GM21526 (cell line): ENCODE measurements at regions not wholly inside any gene's neighbourhood (a gene's known extent, or its start where the extent isn't known, plus 50 kb on each side); places are given as distances from the start of the nearest gene placed in this dataset.

Experiments
- ATAC-seq: cut with Tn5 transposase; IDR thresholded peaks from one replicate; pipeline ENCODE4 v1.9.1; 2021; ENCODE audit warnings: moderate library complexity; ENCODE audit not compliant: unreplicated experiment, low FRiP score

DNA sequence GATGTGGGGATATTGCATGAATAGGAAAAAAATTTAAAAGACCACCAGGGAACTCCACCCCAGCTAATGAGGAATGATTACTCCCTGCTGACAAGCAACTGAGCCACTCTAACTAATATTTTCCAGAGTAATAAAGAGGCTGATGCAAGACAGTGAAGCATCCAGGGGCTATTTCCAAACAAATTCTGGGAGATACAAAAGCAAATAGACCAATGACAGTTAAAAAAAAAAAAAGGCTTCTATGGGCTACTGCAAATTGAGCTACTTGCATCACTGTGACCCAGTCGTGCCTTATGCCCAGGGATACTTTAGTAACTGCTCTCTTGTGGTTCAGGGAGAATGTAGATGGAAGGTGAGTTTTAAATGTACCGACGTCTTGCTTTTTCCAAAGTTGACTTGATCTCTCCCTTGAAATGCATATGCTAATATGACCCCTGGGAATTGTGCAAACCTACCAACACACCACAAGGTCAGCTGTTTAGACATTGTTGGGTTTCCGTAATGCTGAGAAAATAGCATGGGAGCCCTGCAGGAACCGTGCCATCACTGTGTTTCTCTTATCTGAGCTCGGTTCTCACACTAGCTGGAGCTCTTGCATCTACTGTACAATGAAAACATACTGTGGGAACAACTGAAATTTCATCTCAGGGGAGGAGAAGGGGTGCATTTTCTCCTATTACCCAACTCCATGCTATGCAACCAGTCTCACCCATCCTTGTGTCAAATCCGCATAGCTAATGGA, 250.6 kb upstream of the MAP3K1 start:
- no peak for ATAC-seq

DNA sequence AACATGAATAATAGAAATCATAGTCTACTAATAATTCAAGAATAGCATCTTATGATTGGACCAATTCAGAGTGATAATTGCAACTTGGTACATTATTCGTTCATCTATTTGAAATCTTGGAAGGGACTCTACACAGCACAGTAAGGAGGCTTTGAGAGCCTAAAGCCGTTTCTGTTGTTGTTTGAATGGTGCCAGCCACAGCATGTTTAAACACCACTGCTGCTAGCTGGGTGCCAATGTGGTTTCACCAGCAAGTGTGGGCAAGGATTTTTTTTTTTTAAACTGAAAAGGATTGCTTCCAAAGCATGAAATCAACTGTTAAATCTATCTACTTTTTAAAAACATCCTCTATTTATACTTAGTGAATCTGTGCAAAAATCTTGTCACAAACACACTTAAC, 253.9 kb upstream of the MAP3K1 start:
- no peak for ATAC-seq

DNA sequence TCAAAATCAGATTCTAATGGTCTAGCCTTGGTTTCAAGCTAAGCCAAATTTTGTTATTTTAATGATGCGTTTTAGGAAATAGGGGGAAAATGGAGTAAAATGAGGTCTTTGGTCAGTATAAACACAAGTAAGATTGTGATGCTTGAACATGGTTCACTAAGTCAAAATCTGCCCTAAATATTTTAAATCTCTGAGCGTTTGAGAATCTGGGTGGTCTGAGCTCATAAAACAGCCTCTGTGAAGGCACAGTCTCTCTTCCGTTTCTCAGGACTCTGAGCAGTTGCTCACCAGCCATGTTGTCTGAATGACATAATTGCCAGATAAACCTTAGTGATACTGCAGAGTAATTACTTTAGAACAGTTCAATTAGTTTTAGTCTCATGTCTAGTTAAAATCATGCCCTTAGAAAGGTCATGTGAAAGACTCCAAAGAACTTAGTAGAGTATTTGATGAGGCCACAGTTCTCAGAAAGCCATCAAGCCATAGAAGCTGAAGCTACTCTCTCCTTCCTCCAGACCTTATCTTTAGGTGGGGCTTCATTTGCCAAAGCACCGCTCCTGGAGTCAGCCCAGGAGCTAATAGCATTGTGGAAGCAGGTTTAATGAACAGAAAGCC, 257.1 kb upstream of the MAP3K1 start:
- ATAC-seq = no peak

DNA sequence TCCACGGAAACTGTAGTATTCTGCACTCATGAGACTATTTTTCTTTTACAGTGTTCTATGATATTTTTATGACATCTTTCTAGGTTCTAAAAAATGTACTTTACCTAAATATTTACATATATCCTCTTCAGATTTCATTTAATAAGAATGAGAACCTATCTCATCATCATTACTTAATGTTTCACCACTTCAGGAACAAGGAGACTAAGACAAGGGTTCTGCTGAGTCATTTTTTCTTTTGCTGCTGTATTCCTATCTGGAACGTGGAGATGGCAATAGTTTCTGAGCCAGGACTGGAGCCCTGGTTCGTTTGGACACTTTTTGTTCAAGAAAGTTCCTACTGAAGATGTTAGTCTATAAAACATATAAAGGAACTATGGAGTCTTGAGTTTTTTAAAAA, 258.2 kb upstream of the MAP3K1 start:
- ATAC-seq = no peak

DNA sequence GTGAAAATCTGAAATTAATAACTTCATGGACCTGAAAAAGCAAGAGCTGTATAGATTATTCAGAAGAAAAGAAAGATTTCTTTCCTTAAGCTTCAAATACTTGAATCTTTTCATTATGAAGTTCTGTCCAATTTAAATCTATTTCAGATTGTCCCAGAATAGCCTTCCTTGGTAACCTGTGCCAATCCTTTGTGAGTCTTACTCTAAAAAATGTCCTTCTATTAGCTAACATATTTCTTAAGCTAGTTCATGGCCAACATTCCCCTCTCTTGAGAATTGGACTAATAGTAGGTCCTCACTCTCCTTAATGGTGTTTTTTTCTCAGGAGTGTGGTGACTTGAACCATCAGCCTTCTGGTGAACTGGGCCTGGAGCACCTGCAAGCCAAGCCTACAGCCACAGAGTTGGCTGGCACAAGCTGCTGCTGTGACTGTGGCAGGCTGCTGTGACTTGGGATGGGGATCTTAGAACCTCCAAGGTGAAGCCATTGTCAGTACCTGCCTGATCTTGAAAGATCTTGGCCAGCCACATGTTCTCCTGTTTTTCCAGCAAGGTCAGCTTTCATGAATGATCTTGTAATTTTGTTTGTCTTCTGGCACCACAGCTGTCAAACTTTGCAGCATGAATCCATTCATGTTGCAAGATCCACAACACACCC, 262.6 kb upstream of the MAP3K1 start:
- no peak for ATAC-seq

DNA sequence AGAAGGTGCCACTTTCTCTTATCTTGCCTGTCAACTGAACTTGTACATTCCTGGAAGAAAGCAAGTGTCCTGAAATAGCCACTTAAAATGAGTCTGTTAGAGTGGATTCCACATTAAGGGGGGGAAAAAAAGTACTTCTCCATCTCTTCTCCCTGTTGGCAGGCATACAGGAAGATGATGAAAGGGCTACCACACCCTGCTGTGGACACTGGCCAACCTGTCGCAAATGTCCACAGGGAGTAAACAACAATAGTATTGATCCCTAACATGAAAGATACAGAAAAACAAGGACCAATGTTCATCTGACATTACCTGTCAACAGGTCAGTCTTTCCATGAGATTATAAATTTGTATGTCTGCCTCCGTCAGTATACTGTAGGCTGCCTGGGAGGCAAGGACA, 265.1 kb upstream of the MAP3K1 start:
- no peak for ATAC-seq

DNA sequence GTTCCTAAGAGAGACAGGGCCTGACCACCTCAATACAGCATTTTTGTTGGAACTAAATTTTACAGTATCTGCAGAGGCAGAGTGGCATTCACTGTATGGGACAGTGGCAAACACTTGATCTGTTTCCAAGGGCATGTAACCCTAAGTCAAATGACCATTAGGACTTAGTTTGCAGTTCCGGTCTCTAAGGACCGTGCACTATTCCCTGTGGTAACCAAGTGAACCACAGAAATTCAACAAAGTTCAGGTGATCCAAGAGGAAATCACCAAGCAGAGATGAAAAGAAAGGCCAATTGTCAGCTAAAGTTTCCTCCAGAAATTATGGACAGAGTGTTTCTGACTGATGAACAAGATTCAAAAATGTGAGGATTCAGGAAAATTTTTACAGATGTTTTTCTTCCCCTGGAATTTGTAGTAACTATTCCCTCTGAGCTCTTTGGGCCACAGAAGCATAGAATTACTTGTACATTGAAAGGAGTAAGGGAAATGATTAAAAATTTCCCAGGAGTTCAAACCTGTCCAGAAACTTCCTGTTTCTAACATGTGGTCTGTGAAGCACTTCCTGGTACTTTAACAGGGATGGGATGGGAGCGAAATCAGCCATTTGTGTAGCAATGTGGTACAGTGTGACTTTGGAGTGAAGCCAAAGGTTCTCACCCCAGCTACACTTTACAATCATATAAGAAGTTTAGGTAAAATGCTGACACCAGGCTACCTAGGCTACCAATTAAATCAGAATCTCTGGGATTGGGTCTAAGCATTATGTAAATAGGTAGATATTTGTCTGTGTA, 266.1 kb upstream of the MAP3K1 start:
- ATAC-seq = no peak

DNA sequence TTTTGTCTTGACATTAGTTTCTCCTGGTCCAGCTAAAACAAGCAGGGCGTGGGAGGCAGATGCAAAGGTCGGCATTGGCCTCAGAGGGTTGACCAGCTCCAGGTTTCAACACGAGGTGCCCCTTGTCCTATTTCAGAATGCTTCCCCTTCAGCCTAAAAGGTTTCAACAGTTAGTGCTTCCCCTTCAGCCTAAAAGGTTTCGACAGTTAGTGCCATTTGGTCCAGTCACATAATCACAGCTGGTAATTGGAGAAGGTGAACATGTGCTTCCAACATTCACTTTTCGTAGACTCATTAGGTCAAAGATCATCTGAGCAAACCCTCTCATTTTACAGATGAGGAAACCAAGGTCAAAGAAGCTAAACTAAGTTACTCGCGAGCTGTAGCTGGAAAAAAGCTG, 270.3 kb upstream of the MAP3K1 start:
- ATAC-seq = no peak

DNA sequence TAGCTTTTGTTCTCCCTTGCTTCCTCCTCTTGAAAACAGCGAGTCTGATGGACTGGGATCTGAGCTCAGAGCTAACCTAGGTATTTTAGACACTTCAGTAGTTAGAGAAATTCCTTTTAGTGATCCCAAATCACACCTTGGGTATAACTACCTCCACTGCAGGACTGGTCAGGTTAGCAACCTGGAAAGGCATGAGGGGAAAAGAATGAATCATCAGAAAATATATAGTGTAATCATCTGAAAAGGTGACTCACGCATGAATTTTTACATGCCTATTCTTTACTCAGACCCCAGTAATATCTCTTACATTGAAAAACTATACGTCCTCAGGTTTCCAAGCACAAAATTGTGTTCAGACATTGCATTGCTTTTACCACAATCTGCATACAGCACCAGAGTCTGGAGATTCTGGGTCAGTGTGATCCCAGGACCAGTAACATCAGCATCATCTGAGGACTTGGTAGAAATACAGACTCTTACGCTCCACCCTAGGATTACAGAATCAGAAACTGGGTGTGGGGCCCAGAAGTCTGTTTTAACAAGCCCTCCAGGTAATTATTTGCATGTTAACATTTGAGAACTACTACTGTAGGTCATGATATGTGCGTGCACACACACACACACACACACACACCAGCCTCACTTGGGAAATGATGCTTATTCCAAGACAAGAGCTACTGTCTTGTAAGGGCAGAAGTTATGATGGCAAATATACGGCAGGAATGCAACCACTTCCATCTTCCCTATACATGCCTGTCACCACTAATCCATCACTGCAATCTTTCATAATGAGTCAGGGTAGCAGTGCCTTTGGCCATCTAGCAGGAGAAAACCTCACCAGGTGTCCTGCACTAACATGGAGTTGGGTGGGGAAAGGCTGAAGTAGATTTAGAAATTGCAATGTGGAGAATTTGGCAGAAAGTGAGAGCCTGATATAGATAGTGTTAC, 271.6 kb upstream of the MAP3K1 start:
- no peak for ATAC-seq

DNA sequence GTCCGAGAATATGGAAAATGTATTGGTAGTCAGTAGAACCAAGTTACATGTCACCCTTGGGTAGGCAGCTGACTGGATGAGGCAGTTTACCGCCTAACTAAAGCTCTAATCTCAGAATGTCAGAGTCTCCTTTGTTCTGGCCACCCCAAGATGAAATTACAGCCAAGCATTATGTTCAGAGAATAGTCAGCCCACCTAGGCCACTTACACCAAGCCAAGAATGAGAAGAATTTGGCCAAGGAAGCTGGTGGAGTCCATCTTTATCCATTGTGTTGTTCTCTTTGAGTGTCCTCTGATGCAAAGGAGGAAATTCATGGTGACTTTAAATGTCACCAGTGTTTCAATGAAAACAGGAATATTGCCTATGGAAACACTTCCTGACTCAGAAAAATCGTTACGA, 275.1 kb upstream of the MAP3K1 start:
- ATAC-seq = no peak

DNA sequence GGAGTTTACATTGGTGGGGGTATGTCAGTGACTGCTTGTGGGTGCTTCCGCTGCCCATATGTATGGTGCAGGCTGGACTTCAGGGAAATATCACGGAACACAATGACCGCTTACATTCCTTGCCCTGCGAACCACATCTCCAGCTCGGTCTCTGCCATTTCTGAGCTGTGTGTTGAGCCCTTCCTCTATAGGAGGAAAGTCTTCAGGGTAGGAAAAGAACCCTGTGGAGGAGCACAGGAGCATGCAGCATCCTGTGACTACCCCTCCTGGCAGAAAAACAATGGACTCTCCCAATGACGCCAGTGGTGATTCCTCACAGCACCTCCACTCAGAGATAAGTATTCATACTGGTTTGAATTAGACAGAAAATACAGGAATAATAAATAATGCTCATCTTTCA, 276.8 kb upstream of the MAP3K1 start:
- ATAC-seq = no peak

DNA sequence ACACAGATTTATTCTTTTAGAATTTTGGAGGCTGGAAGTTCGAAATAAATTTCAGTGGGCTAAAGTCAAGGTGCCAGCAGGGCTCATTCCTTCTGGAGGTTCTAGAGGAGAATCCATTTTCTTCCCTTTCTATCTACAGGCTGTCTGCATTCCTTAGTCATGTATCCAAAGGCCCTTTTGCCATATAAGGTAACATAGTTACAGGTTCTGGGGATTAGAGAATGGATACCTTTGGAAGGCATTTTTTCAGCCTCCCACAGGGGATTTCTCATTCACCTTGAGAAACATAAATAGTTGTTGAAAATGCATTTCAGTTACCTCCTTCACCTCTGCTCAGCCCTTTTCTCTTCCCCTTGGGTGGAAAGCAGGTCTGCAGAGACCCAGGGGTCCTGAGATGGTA, 280.0 kb upstream of the MAP3K1 start:
- no peak for ATAC-seq

DNA sequence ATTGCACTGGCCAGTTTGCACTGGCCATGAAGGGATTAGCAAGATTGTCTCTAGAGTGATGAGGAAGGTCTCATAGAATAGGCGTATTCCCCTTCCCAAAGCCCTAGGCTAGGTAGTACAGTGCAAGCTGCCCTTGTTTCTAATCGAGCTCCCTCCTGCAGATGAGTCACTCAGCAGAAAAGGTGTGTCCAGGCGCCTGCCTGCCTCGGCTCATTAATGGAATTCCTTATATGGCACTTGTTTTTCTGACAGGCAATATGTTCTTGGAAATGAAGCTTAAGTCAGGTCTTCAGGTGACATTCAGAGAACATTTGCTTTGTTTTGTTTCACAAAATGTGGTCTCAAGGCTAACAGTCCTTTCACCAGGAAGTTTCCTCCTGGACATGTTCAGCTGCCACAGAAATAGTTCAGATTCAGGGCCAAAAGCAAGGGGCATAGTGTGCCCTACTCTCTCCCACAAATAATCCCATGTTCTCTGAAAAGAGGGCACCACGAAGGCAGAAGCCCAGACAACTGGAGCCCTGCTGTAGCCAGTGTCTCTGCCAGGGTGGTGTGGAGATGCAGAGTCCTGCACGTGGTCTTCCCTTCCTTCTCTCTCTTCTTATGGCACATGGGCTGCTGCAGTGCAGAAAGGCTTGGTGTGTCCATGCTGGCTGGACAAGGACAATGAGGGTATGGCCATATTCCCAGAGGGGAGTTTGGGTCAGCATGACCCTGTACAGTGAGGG, 281.1 kb upstream of the MAP3K1 start:
- no peak for ATAC-seq

DNA sequence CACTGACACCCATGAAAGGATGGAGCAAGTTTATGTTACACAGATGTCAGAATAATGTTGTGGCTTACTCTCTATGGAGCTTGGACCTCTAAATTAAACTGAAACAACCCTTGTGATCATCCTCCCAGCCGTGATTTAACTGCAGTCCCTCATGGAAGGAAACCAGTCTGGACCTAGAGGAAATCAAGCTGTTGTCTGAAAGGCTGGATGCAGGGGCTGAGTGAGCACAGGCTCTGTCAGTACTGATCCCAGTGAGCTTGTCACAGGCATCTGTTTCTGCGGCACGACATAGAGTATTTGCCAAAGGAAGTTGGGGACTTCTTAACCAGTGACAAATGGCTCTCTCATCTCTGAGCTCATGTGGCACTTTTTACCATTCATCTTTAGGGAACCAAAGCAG, 282.9 kb upstream of the MAP3K1 start:
- ATAC-seq = no peak

DNA sequence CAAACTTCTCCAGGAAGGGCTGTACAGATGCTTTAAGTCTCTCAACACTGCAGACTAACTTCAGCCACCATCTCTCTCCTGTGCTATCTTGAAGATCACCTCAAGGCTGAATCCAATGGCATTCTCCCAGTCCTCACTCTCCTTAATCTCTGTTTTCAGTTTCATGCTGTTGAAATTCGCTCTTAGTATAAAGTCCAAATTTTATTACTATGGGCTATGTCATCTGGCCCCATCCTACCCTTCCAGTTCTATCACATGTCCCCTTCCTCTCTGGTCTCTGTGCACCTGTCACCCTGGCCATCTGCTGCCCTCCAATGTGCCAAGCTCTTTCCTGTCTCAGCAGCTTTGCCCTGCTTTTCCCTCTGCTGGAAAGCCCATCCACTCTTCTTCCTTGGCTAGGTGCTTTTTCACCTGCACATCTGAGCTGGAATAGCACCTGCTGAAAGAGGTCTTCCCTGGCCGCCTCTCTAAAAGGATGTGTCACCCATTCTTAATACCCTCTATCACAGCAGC, 284.7 kb upstream of the MAP3K1 start:
- ATAC-seq = no peak

DNA sequence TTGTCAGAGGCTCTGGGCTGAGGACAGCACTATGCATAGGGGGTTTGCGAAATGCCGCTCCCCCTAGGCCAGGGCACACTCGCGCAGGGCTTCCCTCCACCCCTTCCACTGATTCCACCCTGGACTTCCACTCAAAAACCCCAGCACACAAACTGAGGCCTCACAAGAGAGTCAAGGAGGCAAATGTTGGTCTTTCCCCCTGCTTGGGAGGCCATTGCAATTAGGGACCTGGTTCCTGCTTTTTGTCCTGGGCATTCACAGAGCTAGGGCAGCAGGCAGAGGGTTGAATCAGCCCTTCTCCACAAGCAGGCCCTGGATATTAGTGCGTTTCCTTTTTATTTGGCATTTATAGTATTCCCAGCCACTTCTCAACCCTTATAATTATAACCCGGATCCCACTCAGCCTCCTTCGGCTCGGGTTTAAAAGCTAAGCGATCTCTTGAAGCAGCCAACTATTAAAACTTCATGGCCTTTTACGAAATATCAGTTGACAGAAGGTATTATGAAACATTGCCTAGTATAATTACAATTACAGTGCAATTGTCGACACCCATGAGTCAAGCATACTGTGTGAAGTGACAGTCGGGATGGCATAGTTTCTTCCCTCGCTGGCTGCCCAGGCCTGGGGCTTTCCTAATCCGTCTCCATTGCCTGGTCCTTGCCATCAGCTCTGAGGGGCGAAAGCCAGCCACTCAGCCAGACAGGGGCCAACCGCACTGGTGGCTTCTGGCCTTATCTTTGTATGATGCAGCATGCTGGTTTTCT, 285.5 kb upstream of the MAP3K1 start:
- no peak for ATAC-seq

DNA sequence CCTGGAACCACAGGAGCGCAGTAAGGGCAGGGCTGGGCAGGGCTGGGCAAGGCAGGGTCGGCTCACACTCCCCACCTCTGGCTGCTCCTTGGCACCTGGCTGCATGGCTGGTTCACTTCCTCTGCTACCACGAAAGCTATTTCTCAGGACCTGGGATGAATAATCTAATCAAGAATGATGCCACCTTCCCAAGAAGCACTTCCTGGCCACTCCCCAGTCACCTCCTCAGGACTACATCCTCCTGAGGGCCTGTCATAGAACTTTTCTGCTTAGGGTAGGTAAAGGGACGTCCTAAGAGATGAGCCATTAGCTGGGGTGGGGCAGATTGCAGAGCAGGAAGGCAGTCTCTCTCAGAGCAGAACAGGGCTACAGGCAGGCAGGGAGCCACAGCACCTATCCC, 288.2 kb upstream of the MAP3K1 start:
- no peak for ATAC-seq

DNA sequence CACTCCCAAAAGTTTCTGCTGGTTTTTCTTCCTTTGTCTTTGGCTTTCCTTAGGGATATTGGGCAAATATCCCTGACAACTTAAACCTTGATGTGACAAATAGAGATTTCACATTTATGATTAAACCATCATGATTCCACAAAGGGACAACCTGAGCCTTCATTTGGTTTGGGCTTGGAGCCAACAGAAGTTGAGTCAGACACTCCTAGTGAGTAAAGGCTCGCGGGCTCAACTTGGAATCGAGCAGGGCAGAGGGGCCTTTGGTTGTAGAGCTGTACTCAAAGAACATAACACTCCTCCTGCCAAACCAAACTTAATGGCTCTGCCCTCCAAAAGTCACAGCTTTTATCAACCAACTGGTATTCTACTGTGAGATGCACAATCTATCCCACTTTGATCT, 290.2 kb upstream of the MAP3K1 start:
- ATAC-seq = no peak
